H9 (cell line): ENCODE measurements at regions not wholly inside any gene's neighbourhood (a gene's known extent, or its start where the extent isn't known, plus 50 kb on each side); places are given as distances from the start of the nearest gene placed in this dataset.

Experiments
- DNase-seq: peaks from one replicate; pipeline ENCODE4 v3.0.0-alpha.2; 2017
- H2AFZ ChIP-seq: one replicate; pipeline ENCODE4 v1.6.1; 2013; ENCODE audit warnings: mild to moderate bottlenecking, low read length, control low read depth, moderate library complexity
- H2AK5ac ChIP-seq: 2 replicates; pipeline ENCODE4 v1.6.1; 2013; ENCODE audit warnings: low read length, control low read depth, mixed read lengths; ENCODE audit not compliant: insufficient read length
- H2BK120ac ChIP-seq: one replicate; pipeline ENCODE4 v1.6.1; 2013; ENCODE audit warnings: low read depth, mild to moderate bottlenecking, low read length, control low read depth, inconsistent platforms; ENCODE audit not compliant: poor library complexity, severe bottlenecking
- H2BK12ac ChIP-seq: 2 replicates; pipeline ENCODE4 v1.6.1; 2013; ENCODE audit warnings: low read length, control low read depth, mixed read lengths, low read depth; ENCODE audit not compliant: insufficient read length
- H2BK15ac ChIP-seq: 2 replicates; pipeline ENCODE4 v1.6.1; 2013; ENCODE audit warnings: low read depth, low read length, control low read depth
- H2BK20ac ChIP-seq: one replicate; pipeline ENCODE4 v1.6.1; 2013; ENCODE audit warnings: low read depth, mild to moderate bottlenecking, low read length, control low read depth, inconsistent platforms; ENCODE audit not compliant: poor library complexity, severe bottlenecking
- H2BK5ac ChIP-seq: 2 replicates; pipeline ENCODE4 v1.6.1; 2013; ENCODE audit warnings: low read length, control low read depth, mixed read lengths; ENCODE audit not compliant: insufficient read length
- H3K14ac ChIP-seq: 2 replicates; pipeline ENCODE4 v1.6.1; 2013; ENCODE audit warnings: low read length, control low read depth; ENCODE audit not compliant: insufficient read depth
- H3K18ac ChIP-seq: 2 replicates; pipeline ENCODE4 v1.6.1; 2013; ENCODE audit warnings: low read depth, mild to moderate bottlenecking, mixed read lengths, low read length, control low read depth; ENCODE audit not compliant: insufficient read length
- H3K23ac ChIP-seq: 2 replicates; pipeline ENCODE4 v1.6.1; 2013; ENCODE audit warnings: low read length, control low read depth, mixed read lengths, low read depth; ENCODE audit not compliant: insufficient read length
- H3K23me2 ChIP-seq: 2 replicates; pipeline ENCODE4 v1.6.1; 2013; ENCODE audit warnings: low read depth, mild to moderate bottlenecking, mixed read lengths, low read length, control low read depth; ENCODE audit not compliant: insufficient read length, poor library complexity, severe bottlenecking
- H3K27ac ChIP-seq: 2 replicates; pipeline ENCODE4 v1.5.1; 2013; ENCODE audit warnings: low read length, control low read depth, mixed read lengths, low read depth; ENCODE audit not compliant: insufficient read length
- H3K27me3 ChIP-seq: 2 replicates; pipeline ENCODE4 v1.6.1; 2013; ENCODE audit warnings: low read length, control low read depth, inconsistent platforms; ENCODE audit not compliant: insufficient read depth
- H3K4ac ChIP-seq: 2 replicates; pipeline ENCODE4 v1.6.1; 2013; ENCODE audit warnings: low read depth, mild to moderate bottlenecking, control low read depth, inconsistent platforms, low read length, moderate library complexity
- H3K4me1 ChIP-seq: 2 replicates; pipeline ENCODE4 v1.6.1; 2013; ENCODE audit warnings: low read length, control low read depth, inconsistent platforms; ENCODE audit not compliant: insufficient read depth
- H3K4me2 ChIP-seq: 2 replicates; pipeline ENCODE4 v1.6.1; 2013; ENCODE audit warnings: low read length, control low read depth, mixed read lengths; ENCODE audit not compliant: insufficient read length, insufficient read depth
- H3K56ac ChIP-seq: 2 replicates; pipeline ENCODE4 v1.6.1; 2013; ENCODE audit warnings: low read depth, mild to moderate bottlenecking, mixed read lengths, low read length, control low read depth; ENCODE audit not compliant: insufficient read length
- H3K79me1 ChIP-seq: 2 replicates; pipeline ENCODE4 v1.6.1; 2013; ENCODE audit warnings: low read depth, mild to moderate bottlenecking, moderate library complexity, low read length, control low read depth, inconsistent platforms; ENCODE audit not compliant: insufficient read depth, poor library complexity, severe bottlenecking
- H3K79me2 ChIP-seq: 2 replicates; pipeline ENCODE4 v1.6.1; 2013; ENCODE audit warnings: low read length, control low read depth, inconsistent platforms; ENCODE audit not compliant: insufficient read depth
- H3K9ac ChIP-seq: 2 replicates; pipeline ENCODE4 v1.6.1; 2013; ENCODE audit warnings: low read length, control low read depth, mixed read lengths; ENCODE audit not compliant: insufficient read length; ENCODE audit errors: extremely low read depth
- H3K9me3 ChIP-seq: one replicate; pipeline ENCODE4 v1.6.1; 2013; ENCODE audit warnings: low read depth, low read length, inconsistent platforms; ENCODE audit not compliant: control insufficient read depth
- H3T11ph ChIP-seq: one replicate; pipeline ENCODE4 v1.6.1; 2013; ENCODE audit warnings: mild to moderate bottlenecking, low read length, control low read depth, inconsistent platforms
- H4K20me1 ChIP-seq: one replicate; pipeline ENCODE4 v1.6.1; 2013; ENCODE audit not compliant: control insufficient read depth, insufficient read length, insufficient read depth
- H4K5ac ChIP-seq: 2 replicates; pipeline ENCODE4 v1.6.1; 2013; ENCODE audit warnings: low read depth, mild to moderate bottlenecking, mixed read lengths, low read length, control low read depth; ENCODE audit not compliant: insufficient read length
- H4K8ac ChIP-seq: replicated peaks from 2 replicates; pipeline ENCODE4 v1.6.1; 2013; ENCODE audit warnings: low read length, control low read depth, mixed read lengths, low read depth; ENCODE audit not compliant: insufficient read length
- H4K91ac ChIP-seq: 2 replicates; pipeline ENCODE4 v1.6.1; 2013; ENCODE audit warnings: low read depth, mild to moderate bottlenecking, moderate library complexity, mixed read lengths, low read length, control low read depth; ENCODE audit not compliant: insufficient read length
- H3K27ac Mint-ChIP-seq, 3 experiments: 2 replicates in 2 of 3; 3 replicates in 1 of 3; pipeline ENCODE4 v1.8.0; 2020 to 2021; ENCODE audit warnings: mixed read lengths in 3 of 3, mild to moderate bottlenecking in 1 of 3, moderate library complexity in 1 of 3
- H3K27me3 Mint-ChIP-seq: 2 replicates; pipeline ENCODE4 v1.8.0; 2021; ENCODE audit warnings: low read depth, mild to moderate bottlenecking, moderate library complexity, mixed read lengths
- H3K36me3 Mint-ChIP-seq, 3 experiments: 2 replicates in 2 of 3; 3 replicates in 1 of 3; pipeline ENCODE4 v1.8.0; 2020 to 2021; ENCODE audit warnings: low read depth in 3 of 3, mixed read lengths in 3 of 3; ENCODE audit not compliant: insufficient read depth in 1 of 3
- H3K4me1 Mint-ChIP-seq, 2 experiments: 2 replicates each; pipeline ENCODE4 v1.8.0; 2020; ENCODE audit warnings: mixed read lengths in 2 of 2
- H3K4me3 Mint-ChIP-seq, 2 experiments: 2 replicates in 1 of 2; 3 replicates in 1 of 2; pipeline ENCODE4 v1.8.0; 2020 to 2021; ENCODE audit warnings: mild to moderate bottlenecking in 2 of 2, mixed read lengths in 2 of 2, moderate library complexity in 1 of 2
- H3K9me3 Mint-ChIP-seq, 2 experiments: 2 replicates in 1 of 2; 3 replicates in 1 of 2; pipeline ENCODE4 v1.8.0; 2020; ENCODE audit warnings: mild to moderate bottlenecking in 2 of 2, mixed read lengths in 2 of 2, moderate library complexity in 1 of 2
- WGBS: extraction: QIAGEN DNeasy Blood & Tissue Kit; methylation state at CpG from one replicate; pipeline ENCODE4 v1.1.7; 2013; ENCODE audit warnings: missing lambda C conversion rate, low lambda C conversion rate, mixed read lengths; ENCODE audit not compliant: insufficient read length; ENCODE audit errors: extremely low coverage; 5-methylcytosine and 5-hydroxymethylcytosine counted together
- TF ChIP-seq, protein P1 (sequence below): fragments of 200-600 bp; sonication (generic); conservative IDR thresholded peaks from 3 replicates; pipeline ENCODE4 v1.8.0; 2021; ENCODE audit warnings: antibody characterized with exemption, mild to moderate bottlenecking

DNA sequence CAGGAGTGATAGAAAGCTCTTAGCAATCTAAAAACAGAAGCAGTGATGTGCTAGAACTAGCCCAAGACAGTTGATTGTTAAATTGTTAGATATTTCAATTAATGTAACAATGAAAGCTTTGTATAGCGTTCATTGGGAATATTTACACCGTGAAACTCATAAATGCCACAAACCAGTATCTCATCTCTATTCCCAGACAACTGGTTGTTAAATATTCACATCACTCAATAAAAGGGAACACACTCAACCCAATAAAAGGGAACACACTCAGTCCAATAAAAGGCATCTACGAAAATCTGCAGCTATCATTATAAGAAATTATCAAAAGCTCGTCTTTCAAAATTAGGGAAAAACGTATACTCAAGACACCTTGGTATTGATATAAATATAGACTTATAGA is 270.9 kb downstream of the CYLC2 start:
- no peak overlapping the region for H2BK5ac ChIP-seq
- no peak for DNase-seq
- no peak overlapping the region for H3K14ac ChIP-seq
- no peak overlapping the region for H4K91ac ChIP-seq
- H3K23ac ChIP-seq, result no peak overlapping the region
- H2BK15ac ChIP-seq, result no peak overlapping the region
- no peak overlapping the region for H4K8ac ChIP-seq
- H2AK5ac ChIP-seq, result no peak overlapping the region
- Mint-ChIP-seq H3K27me3 (no peaks in the 10 kb centered on the region), H3K27ac (no peak overlapping the region), H3K4me1 (peaks cover 3 to 11% of the 10 kb centered on the region in 2 experiments; a peak in 3 of 4 replicates), H3K9me3 (peaks cover 0 to 2% of the 10 kb centered on the region in 2 experiments; a peak in 1 of 5 replicates), H3K36me3 (no peaks in the 10 kb centered on the region), H3K4me3 (no peak overlapping the region)
- H3K4me1 ChIP-seq, result no peaks in the 10 kb centered on the region
- H3K4me2 ChIP-seq, result no peak overlapping the region
- H2AFZ ChIP-seq, result no peak overlapping the region
- H3K27ac ChIP-seq, result no peak overlapping the region
- no peak overlapping the region for H2BK20ac ChIP-seq
- H3T11ph ChIP-seq, result no peak overlapping the region
- H3K79me1 ChIP-seq, result no peaks in the 10 kb centered on the region
- H2BK12ac ChIP-seq, result no peak overlapping the region
- no peak overlapping the region for H3K18ac ChIP-seq
- TF ChIP-seq, protein P1, sequence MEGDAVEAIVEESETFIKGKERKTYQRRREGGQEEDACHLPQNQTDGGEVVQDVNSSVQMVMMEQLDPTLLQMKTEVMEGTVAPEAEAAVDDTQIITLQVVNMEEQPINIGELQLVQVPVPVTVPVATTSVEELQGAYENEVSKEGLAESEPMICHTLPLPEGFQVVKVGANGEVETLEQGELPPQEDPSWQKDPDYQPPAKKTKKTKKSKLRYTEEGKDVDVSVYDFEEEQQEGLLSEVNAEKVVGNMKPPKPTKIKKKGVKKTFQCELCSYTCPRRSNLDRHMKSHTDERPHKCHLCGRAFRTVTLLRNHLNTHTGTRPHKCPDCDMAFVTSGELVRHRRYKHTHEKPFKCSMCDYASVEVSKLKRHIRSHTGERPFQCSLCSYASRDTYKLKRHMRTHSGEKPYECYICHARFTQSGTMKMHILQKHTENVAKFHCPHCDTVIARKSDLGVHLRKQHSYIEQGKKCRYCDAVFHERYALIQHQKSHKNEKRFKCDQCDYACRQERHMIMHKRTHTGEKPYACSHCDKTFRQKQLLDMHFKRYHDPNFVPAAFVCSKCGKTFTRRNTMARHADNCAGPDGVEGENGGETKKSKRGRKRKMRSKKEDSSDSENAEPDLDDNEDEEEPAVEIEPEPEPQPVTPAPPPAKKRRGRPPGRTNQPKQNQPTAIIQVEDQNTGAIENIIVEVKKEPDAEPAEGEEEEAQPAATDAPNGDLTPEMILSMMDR, result no peak
- no CpG with 5 or more reads among the region's 5 CpGs for WGBS
- H4K20me1 ChIP-seq, result no peaks in the 10 kb centered on the region
- H3K27me3 ChIP-seq, result no peaks in the 10 kb centered on the region
- no peak overlapping the region for H2BK120ac ChIP-seq
- H3K23me2 ChIP-seq, result no peaks in the 10 kb centered on the region
- H3K56ac ChIP-seq, result no peak overlapping the region
- H3K4ac ChIP-seq, result no peak overlapping the region
- no peak overlapping the region for H4K5ac ChIP-seq
- no peaks in the 10 kb centered on the region for H3K9me3 ChIP-seq
- no peaks in the 10 kb centered on the region for H3K79me2 ChIP-seq
- no peak overlapping the region for H3K9ac ChIP-seq
